ENCODE measurements at regions not wholly inside any gene's neighbourhood (a gene's known extent, or its start where the extent isn't known, plus 50 kb on each side); places are given as distances from the start of the nearest gene placed in this dataset.
A peak's percentile ranks its signal among the peaks of the same experiment; 100 is the strongest.

DNA sequence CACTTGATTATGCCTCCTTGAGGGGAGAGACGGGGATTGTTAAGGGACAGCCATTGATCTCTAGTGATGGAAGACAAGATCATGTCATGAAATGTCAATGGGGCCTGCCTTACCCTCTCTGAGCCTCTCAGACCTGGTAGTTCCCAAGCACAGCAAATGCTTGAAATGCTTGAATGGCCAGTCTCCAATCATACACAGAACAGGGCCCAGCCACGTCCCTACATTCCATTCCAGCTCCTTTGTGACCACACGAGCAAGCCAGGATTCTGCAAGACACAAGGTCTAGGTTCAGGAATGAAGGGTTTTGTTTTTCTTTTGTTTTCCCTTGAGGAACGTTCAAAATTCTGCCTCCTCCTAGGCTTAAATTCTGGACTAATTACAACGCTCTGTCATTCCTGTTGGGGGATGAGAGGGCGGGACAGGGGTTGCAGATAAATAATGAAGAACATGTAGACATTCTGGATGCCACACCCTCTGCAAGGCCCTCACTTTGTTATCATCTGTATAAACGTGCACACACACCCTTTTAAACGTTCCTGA is 98.1 kb upstream of the YPEL5 start:
- no peak for DNase-seq (ENCODE audit: low read depth)

DNA sequence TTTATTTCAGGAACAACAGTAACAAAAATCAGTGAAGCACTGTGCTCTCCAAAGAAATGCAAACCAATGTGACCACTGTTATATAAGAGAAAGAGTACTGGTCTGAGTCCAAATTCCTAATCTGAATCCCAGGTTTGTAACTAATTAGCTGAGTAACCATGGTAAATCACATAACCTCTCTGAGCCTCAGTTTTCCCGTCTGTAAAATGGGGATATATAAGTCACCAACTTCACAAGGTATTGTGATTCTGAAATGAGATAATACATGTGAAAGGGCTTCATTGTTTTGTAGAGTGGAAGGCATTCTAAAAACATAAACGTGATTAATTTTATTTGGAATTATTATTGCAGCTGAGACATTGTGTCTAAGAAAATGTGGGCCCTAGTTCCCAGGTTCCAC is 91.3 kb upstream of the YPEL5 start:
- no peak for DNase-seq (ENCODE audit: low read depth)

DNA sequence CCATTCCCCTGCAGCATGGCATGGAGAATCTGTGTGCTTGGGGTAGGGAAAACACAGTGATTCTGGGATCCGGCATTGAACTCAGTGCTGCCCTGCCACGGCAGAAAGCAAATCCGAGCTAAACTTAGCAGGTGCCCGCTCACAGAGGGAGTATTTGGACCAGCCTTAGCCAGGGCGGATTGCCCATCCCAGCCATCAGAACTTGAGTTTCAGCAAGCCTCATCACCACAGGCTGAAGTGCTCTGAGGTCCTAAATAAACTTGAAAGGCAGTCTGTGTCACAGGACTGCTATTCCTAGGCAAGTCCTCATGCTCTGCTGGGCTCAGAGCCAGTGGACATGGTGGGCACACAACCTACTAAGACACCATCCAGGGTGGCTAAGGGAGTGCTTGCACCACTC is 86.2 kb upstream of the YPEL5 start:
- DNase-seq (ENCODE audit: low read depth) = no peak

DNA sequence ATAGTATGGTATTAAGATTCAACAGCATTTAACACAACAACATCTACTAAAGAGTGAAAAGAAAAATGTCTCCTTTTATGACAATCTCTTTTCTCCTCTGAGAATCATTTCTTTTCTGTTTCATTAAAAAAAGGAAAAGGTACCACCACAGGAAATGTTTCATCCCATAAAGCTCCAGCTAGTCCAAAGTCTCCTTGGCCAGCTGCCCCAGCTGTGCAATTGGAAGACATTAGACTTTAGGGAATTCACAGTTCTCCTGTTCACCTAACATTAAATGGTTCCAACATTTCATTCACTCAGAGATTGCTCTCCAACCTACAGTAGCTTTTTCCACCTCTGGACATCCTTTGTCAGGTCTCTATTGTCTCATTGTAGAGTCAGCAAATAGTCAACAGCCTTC is 78.7 kb upstream of the YPEL5 start:
- no peak for DNase-seq (ENCODE audit: low read depth)

DNA sequence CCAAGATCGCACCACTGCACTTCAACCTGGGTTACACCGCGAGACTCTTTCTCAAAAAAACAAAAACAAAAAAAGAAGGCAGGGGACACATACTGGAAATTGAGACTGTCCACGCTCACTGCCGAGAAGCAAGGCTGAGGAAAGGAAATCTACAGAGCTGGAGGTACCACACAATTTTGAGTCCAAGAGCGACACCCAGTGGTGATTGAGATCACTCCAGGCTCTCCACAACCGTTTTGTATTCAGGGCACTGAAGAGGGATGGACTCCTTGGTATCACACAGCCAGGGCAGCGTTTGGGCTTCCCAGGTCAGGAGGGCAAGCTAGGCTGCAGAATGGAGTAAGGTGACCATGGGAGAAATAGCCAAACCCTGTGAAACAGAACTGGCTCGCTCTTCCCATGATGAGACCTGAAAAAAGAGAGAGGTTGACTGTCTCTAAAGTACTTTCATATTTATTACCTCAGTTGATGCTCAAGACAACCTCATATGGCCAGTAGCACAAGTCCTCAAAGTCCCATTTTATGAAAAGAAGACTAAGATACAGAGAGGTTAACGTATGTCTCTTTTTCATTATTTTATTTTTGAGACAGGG is 74.5 kb upstream of the YPEL5 start:
- DNase-seq (ENCODE audit: low read depth) = peak; percentile 40

DNA sequence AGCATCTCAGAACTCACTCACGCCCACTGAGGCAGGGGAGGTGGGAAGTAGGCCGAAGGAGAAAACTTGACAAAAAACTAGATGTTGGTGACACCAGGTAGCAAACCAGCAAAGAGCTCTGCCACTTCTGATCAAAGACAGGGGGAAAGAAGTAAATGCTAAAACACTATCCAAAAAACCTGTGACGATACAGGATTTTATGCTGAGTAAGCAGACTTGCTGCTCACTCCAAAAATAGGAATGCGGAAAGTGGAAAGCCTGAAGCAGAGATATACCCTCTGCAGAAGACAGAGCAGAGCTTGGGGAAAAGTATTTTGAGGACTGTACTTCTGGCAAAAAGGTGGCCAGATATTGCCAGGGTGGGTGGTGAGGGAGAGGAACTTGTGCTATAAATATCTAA is 73.3 kb upstream of the YPEL5 start:
- DNase-seq (ENCODE audit: low read depth) = no peak

DNA sequence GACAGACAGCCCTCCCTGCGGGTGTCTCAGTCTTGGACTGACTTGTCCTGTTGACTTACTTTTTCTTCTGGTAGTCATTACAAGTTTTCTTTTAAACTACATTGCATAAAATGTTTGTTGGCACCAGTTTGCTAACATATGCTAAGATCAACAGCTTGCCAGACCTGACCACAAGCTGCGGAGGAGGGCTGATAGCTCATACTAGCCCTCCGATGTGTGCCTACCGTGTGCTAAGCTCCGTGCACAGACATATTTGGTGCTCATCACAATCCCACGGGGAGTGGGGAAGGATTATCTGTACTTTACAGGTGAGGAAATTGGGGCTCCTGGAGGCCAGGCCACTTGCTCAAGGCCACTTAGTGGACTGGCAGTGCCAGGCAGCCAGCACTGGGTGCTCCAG is 72.8 kb upstream of the YPEL5 start:
- DNase-seq (ENCODE audit: low read depth) = no peak

DNA sequence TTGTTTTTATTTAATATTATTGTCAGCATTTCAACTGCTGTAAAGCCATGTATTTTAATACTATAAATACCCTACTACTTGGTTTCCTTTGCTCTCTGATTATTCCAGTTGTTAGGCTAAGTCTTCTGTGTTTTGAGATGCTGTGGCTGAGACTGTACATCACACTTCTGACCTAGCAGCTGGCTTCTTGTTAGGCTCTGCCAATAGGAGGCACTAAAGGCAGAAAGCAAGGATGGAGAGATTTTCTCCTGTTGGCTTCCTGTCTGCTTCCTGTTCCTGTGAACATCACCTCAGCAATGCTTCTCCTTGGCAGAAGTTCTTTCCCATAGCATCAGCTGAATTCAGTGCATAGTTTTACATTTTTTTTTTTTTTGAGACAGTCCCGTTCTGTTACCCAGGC is 68.3 kb upstream of the YPEL5 start:
- no peak for DNase-seq (ENCODE audit: low read depth)

DNA sequence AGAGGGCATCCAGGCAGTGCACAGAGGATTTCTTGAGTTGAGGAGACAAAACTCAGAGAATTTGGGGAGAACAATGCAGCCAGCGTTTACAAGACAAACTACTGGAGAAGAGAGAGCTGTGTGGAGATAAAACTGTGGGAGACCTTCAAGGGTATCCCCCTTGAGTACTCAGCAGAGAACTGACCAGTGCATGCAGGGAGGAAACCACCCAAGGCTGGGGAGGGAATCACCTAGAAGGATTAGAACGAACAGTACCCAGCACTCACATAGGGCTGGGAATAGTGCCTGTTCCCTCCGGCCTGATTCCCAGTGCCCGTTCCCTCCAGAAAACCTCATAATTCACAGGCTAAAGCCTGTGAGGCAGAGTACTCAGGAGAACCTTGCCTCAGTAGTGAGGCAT is 61.9 kb upstream of the YPEL5 start:
- DNase-seq (ENCODE audit: low read depth) = no peak

DNA sequence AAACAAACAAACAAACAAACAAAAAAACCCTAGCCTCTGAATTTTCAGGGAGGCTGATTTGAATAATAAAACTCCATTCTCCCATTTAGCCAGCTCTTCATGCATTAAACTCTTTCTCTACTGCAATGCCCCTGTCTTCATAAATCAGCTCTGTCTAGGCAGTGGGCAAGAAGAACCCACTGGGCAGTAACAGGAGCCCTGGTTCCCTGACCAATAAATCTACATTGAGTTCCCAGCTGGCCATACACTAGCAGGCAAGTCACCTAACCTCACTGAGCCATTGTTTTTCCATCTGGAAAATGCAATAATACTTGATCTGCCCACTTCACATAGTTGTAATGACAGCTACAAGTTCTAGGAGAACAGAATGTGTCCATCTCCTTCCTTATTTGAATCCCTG is 57.6 kb upstream of the YPEL5 start:
- no peak for DNase-seq (ENCODE audit: low read depth)

DNA sequence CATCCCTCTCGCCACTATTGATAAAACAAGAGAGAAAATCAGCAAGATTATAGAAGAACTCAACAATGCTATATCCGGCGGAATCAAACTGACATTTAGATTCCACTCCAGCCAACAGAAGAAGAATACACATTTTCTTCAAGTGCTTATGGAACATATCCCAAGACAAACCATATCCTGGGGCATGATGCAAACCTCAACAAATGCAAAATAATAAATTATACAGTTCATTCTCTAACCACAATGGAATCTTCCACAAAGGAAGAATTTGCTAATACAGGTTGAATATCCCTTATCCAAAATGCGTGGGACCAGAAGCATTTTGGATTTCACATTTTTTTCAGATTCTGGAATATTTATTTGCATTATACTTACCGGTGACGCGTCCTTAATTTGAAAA is 51.4 kb upstream of the YPEL5 start:
- DNase-seq (ENCODE audit: low read depth) = no peak

DNA sequence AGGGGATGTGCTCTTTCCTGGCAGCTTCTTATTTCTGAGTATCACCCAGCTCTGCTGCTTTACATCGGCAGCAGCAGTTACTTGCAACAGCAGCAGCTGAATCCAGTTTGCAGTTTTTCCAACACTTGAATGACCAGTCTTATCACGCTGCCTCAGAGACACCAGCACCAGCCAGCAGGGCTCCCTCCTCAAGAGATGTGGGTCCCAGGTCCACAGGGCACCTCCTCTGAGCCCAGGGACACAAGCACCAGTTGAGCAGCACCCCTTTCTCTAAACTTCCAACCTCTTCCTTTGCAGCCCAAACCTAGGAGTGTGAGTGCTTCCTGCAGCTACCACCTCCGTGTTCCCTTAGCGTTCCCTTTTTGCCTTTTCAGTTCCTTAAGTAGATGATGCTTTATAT is 50.4 kb upstream of the YPEL5 start:
- no peak for DNase-seq (ENCODE audit: low read depth)
